Activated T-cell treated with anti-CD3 and anti-CD28 coated beads for 1 hour (primary cell): ENCODE measurements at regions not wholly inside any gene's neighbourhood (a gene's known extent, or its start where the extent isn't known, plus 50 kb on each side); places are given as distances from the start of the nearest gene placed in this dataset.

Experiments used
- DNase-seq: peaks from one replicate; pipeline ENCODE4 v3.0.0-alpha.2; 2020; ENCODE audit warnings: low read depth

- DNase-seq = no peak
Measured at GRCh38 chr1:165073185-165074007, 283.1 kb downstream of the LMX1A start.

- no peak for DNase-seq
Measured at GRCh38 chr1:165070675-165071074, 285.8 kb downstream of the LMX1A start.

- no peak for DNase-seq
Measured at GRCh38 chr1:165069829-165070228, 286.7 kb downstream of the LMX1A start.

GRCh38 chr1:165068741-165069140 lies 287.8 kb downstream of the LMX1A start:
- DNase-seq = no peak

- DNase-seq = no peak
Measured at GRCh38 chr1:165067829-165068228, 288.7 kb downstream of the LMX1A start.

- DNase-seq = no peak
Measured at GRCh38 chr1:165063181-165063965, 293.1 kb downstream of the LMX1A start.

GRCh38 chr1:165062346-165062745 lies 294.2 kb downstream of the LMX1A start:
- no peak for DNase-seq

GRCh38 chr1:165060285-165060793 lies 296.2 kb downstream of the LMX1A start:
- DNase-seq = no peak

- no peak for DNase-seq
Measured at GRCh38 chr1:165057956-165058355, 298.6 kb downstream of the LMX1A start.

GRCh38 chr1:165056914-165057313 lies 299.6 kb downstream of the LMX1A start:
- DNase-seq = no peak

- DNase-seq = no peak
Measured at GRCh38 chr1:165055581-165055980, 300.9 kb downstream of the LMX1A start.

- DNase-seq = no peak
Measured at GRCh38 chr1:165054627-165055026, 301.9 kb downstream of the LMX1A start.

GRCh38 chr1:165053351-165053750 lies 303.2 kb downstream of the LMX1A start:
- DNase-seq = no peak

- DNase-seq = no peak
Measured at GRCh38 chr1:165052936-165053335, 303.6 kb downstream of the LMX1A start.

GRCh38 chr1:165052431-165052830 lies 304.1 kb downstream of the LMX1A start:
- no peak for DNase-seq

- DNase-seq = no peak
Measured at GRCh38 chr1:165050246-165050645, 306.3 kb downstream of the LMX1A start.

GRCh38 chr1:165047994-165048393 lies 308.5 kb downstream of the LMX1A start:
- DNase-seq = no peak

- no peak for DNase-seq
Measured at GRCh38 chr1:165045902-165046301, 310.6 kb downstream of the LMX1A start.

- no peak for DNase-seq
Measured at GRCh38 chr1:165040641-165041040, 315.9 kb downstream of the LMX1A start.

GRCh38 chr1:165039996-165040395 lies 316.5 kb downstream of the LMX1A start:
- DNase-seq = no peak

- no peak for DNase-seq
Measured at GRCh38 chr1:165036403-165036802, 320.1 kb downstream of the LMX1A start.

- DNase-seq = no peak
Measured at GRCh38 chr1:165034136-165034809, 322.2 kb downstream of the LMX1A start.

- no peak for DNase-seq
Measured at GRCh38 chr1:165031001-165031400, 325.5 kb downstream of the LMX1A start.
